ENCODE measurements at regions not wholly inside any gene's neighbourhood (a gene's known extent, or its start where the extent isn't known, plus 50 kb on each side); places are given as distances from the start of the nearest gene placed in this dataset.
"Not testable (repeated sequence)": the region's sequence is repeated elsewhere in the genome, so short reads cannot be mapped to it uniquely, and the experiment has no call there.

DNA sequence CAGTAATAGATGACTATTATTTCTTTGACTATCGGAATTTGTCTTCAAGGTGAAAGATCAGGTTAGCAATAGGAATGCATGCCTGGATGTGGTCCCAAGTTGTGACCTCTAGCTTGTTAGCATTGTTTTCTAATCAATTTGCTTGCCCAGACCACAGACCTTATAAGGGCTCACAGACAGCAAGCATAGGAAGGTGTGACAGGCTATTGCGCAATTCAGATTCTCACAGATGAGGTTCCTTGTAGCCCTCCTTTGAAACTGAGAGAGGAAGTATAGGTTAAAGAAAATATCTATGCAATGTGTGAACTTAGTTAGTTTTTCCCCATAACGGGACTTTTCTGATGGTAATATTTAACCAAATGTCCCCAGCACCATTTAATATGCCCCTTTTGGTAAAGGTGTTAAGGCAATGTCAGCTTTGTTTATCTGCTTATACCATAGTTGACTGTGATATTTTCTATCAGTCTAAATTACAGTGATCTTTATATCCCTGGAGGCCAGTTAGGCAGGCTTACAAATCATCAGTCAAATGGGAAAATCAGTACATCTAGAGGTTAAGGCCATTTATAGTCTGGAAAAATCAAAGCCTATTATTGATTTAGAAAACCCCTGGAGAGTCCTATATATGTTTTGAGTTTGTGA lies 168.1 kb upstream of the MBNL1 start:
- no peak for DNase-seq (ENCODE audit: low spot score)

- DNase-seq (ENCODE audit: low spot score), result no peak
Observed at GRCh38 chr3:152102410-152102809, 166.3 kb upstream of the MBNL1 start.

DNA sequence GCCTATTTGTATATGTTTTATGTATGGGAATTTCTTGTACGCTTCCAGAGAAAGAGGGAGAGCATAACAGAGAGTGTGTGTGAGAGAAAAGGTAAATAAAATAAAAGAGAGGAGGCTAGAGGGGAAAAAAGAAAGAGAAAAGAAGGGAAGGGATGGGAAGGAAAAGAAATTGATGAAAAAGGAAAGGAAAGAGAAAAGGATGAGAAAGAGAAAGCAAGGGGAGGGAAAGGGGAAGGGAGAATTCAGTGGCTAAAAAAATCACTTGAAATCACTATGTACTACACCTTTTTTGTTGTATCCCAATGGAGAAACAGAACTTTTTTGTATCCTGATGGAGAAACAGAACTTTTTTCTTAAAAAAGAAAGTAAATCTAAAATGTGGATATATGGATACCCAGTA lies 165.5 kb upstream of the MBNL1 start:
- DNase-seq (ENCODE audit: low spot score), result no peak

DNA sequence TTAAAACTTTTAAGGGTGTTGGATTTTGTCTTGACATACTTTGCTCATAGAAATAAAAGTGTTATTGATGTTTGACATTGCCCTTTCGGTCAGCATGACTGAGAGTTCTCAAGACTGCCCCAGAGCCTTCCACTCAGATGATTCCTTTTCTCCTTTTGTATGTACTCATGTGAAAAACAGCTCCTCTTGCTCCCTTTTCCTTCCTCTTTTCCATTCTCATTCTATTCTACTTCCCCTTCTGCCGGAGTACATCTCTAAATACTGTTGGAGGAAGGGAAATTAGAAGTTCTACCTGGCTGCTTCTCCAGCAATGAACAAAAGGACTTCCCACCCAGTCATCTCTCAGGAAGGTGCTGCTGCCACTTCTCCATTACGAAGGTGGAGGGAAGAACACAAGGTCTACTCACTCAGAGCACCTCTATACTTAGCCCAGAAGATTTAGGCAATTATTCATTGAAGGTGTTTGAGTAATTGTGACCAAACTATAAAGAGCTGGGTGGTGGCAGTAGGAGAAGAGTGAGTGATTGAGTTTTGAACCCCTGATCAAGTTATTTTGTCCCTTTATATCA lies 163.8 kb upstream of the MBNL1 start:
- DNase-seq (ENCODE audit: low spot score), result no peak

- no peak for DNase-seq (ENCODE audit: low spot score)
Observed at GRCh38 chr3:152105446-152105845, 163.3 kb upstream of the MBNL1 start.

DNA sequence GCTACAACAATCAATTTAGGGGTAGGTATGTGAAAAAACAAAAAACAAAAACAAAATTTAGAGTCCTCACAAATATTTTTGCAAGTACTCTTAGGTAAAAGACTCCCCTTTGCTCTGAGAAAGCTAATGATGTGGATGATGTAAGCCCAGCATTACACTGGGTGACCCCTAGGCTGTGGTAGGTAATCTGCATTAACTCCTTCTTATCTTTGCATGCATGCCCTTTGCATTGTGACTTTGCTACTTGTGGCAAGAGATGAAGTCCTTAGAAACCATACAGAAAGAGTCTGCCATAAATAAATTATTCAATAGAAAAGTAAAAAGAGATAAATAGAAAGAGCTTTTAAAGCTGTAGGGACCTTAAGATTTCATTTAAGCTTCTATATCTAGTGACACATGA lies 159.7 kb upstream of the MBNL1 start:
- DNase-seq (ENCODE audit: low spot score), result no peak

DNA sequence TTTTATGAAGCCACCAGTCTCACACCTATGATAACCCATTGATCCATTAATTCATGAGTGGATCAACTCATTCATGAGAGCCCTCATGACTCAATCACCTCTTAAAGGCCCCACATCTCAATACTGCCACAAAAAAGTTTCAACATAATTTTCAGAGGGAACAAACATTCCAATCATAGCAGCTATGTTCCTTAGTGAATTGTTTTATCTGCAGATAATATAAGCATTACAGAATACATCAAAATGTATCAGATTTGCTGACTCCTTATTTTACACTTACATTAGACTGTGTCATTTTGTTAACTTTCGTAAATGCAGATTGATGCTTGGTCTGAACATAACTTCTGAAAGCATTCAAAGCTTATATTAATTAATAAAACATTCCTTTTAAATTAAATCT lies 155.3 kb upstream of the MBNL1 start:
- no peak for DNase-seq (ENCODE audit: low spot score)

DNA sequence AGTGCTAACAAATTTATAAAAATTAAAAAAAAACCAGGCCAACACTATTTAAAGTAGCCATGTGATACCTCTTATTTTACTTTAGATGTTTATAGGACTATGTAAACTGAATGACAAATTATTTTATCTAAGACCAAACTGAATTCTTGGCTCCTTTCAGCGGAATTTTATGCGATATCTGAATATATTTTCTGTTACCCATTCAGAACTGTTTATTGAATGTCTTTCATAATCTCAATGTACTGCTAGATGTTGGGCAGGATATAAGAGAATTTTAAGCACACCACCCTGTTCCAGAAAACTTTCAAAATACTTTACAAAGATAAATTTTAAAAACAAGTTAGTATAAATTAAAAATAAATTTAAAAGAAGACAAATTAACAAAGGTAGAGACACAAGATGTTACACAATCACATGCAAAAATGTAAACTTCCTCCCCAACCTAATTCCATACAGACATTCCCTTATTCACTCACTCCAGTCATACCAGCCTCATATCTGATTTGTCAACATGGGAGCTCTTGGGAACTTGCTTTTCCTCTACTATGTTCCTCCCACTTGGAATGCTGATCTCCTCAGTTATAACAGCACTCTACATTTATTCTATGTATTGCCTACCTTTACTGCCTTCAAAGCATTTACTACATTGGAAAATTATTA lies 154.6 kb upstream of the MBNL1 start:
- no peak for DNase-seq (ENCODE audit: low spot score)

- no peak for DNase-seq (ENCODE audit: low spot score)
Observed at GRCh38 chr3:152120601-152121269, 148.0 kb upstream of the MBNL1 start.

DNA sequence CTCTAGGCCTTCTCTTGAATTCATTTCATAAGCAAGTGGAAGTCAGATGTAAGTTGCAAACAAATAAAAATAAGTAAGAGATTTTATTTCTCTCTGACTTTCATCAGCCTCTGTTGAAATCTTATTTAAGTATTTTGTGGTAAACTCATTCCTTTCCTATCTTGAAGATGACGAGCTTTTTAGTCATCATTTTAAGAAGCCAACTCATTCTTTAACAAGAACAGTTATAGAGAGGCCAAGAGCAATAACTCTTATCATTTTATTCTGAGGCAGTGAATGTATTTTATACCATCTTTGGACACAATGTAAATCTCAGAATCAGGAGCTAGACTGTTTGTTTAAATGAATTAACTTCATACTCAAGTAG lies 147.5 kb upstream of the MBNL1 start:
- DNase-seq (ENCODE audit: low spot score), result no peak

GRCh38 chr3:152122851-152123250 lies 145.9 kb upstream of the MBNL1 start:
- no peak for DNase-seq (ENCODE audit: low spot score)

- no peak for DNase-seq (ENCODE audit: low spot score)
Observed at GRCh38 chr3:152123457-152123856, 145.3 kb upstream of the MBNL1 start.

DNA sequence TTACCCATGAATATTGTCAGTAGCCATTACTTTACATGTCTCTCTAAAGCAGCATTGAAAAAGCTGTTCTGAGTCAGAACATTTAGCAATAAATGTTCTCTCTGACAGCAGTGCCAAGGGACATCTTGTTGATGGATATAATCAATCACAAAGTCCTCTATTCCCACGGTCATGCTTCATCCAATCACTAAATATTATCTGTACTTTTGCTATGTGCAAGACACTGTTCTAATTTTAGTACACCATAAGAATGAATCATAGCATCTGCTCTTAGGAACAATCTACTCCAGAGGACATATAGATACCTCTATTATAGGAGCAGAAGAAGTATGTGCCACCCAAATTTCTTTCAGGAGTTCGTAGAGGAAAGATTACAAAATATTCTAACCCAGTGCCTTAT lies 142.5 kb upstream of the MBNL1 start:
- no peak for DNase-seq (ENCODE audit: low spot score)

GRCh38 chr3:152127058-152127457 lies 141.7 kb upstream of the MBNL1 start:
- DNase-seq (ENCODE audit: low spot score), result no peak

DNA sequence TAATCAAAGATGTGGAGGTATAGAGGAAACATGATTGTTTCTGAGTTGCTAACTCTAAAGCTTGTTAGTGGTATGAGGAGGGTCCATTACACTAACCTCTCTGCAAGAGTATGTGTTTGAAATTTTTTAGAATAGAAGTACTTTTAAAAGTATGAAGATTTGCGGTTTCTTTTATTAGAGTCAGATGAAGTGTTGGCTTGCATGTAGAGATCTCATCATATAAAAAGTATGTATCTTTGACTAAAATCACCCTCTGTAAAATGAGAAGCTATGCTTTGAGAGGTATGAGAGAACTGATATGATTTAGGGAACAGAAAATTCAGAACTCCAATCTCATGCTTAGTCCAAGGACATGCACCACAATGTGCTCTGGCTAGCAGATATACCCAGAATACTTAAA lies 140.4 kb upstream of the MBNL1 start:
- DNase-seq (ENCODE audit: low spot score), result no peak

DNA sequence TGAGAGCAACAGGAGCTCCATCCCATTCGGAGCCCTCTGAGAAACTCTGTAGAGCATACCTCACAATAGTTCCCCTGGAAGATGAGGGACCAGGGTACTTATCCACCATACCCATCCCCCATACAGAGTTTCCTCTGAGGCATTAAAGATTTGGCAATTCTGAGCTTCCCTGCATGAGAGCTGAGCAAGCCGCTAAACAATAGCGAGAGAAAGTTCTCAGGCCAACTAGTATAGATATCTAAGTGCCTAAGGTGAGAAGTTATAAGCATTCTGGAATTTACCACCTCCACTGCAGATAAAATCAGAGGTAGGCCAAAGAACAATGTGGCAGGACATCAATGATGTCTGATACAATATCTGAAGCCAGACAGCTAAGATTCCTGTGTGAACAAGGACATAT lies 129.1 kb upstream of the MBNL1 start:
- no peak for DNase-seq (ENCODE audit: low spot score)

DNA sequence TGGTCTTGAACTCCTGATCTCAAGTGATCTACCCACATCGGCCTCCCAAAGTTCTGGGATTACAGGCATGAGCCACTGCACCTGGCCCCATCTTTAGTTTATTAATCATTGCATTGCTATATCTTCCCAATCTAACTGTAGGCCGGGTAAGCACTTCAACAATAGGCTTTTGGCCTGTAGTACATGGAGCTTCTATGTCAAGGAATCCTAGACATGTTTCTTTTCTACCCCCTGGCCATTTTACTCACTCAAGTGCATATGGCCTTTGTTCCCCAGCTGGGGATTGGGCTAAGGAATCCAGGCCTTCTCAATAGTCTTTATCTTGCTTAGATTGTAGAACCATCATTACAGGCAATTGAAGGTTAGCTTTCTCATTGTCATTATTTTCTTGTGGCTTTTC lies 122.3 kb upstream of the MBNL1 start:
- no peak for DNase-seq (ENCODE audit: low spot score)

GRCh38 chr3:152147748-152148147 lies 121.0 kb upstream of the MBNL1 start:
- no peak for DNase-seq (ENCODE audit: low spot score)

- DNase-seq (ENCODE audit: low spot score), result no peak
Observed at GRCh38 chr3:152148579-152148978, 120.2 kb upstream of the MBNL1 start.

DNA sequence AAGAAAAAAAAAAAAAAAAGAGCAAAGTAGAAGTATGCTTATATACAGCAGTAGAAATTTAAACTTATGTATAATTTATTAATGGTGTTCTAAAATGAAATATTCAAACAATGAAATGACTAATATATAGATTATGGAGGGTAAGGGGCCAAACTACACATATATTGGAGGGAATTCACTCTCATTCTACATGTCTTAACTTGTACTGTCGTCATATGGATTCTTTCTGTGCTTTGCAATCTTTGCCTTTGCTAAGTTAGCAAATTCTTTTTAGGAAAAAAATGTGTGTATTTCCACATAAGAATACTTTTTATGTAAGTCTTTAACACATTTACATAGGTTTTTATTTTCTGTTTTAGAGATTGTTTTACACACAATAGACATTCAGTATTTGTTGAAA lies 118.9 kb upstream of the MBNL1 start:
- DNase-seq (ENCODE audit: low spot score), result no peak

- DNase-seq (ENCODE audit: low spot score), result no peak
Observed at GRCh38 chr3:152151216-152151876, 117.4 kb upstream of the MBNL1 start.

DNA sequence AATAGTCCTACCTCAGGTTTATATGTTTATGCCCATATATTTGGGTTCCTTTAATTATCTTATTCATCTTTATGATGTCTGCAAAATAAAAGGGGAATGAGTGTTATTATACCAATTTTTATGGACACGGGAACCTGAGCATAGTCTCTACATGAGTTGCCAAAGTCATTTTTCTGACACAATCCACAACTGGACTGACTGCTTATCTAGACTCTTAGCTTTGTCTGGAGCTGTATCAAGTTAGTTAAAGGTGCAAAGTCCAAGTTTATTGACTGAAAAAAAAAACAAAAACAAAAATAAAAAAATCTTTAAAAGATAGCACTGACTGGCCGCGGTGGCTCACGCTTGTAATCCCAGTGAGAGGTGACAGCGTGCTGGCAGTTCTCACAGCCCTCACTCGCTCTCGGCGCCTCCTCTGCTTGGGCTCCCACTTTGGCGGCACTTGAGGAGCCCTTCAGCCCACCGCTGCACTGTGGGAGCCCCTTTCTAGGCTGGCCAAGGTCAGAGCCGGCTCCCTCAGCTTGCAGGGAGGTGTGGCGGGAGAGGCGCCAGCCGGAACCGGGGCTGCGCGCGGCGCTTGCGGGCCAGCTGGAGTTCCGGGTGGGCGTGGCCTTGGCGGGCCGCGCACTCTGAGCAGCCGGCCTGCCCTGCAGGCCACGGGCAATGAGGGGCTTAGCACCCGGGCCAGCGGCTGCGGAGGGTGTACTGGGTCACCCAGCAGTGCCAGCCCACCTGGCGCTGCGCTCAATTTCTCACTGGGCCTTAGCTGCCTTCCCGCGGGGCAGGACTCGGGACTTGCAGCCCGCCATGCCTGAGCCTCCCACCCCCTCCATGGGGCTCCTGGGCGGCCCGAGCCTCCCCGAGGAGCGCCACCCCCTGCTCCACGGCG lies 116.6 kb upstream of the MBNL1 start:
- DNase-seq (ENCODE audit: low spot score), result not testable (repeated sequence)

All from CD4-positive, alpha-beta T cell treated with Interleukin-2 at 100 ng/mL for 4 hours (primary cell).